HG02798 (cell line): ENCODE measurements at regions not wholly inside any gene's neighbourhood (a gene's known extent, or its start where the extent isn't known, plus 50 kb on each side); places are given as distances from the start of the nearest gene placed in this dataset.
"Not testable (repeated sequence)": the region's sequence is repeated elsewhere in the genome, so short reads cannot be mapped to it uniquely, and the experiment has no call there.

Experiments used
- ATAC-seq: cut with Tn5 transposase; IDR thresholded peaks from one replicate; pipeline ENCODE4 v1.9.1; 2021; ENCODE audit warnings: mild to moderate bottlenecking; ENCODE audit not compliant: unreplicated experiment, poor library complexity

DNA sequence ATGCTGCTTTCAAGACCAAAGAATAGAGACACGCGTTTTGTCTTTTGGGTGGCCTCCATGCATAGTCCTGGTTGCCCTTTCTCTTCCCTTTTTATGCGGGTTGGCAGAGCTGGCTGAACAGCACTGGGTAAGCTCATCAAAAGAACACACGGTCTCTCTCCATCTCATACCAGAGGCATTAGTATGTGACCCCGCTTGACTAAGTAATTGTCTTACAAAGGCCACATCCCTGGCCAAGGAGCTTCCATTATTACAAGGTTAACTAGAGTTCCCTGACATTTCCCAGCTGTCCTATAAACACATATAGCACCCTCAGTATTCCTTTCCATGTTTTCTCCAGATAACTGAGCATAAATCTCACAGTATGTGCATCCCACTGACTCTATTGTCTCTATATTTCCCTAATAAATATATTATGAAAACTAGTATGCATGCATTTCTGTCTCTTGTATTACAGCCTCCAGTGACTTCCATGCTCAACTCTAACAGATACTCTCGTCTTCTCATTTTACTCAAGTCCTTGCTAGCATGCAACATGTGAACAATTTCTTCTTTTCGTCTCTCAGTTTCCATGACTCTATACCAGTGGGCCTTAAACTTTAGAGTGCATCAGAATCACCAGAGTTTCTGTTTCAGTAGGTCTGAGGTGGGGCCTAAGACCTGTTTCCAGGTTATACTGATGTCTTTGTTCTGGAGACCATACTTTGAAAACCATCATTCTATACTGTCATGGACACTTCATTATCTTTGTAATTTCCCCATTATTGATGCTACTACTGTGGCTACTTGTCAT, 247.7 kb upstream of the ARSJ start:
- ATAC-seq, result peak; percentile 70

DNA sequence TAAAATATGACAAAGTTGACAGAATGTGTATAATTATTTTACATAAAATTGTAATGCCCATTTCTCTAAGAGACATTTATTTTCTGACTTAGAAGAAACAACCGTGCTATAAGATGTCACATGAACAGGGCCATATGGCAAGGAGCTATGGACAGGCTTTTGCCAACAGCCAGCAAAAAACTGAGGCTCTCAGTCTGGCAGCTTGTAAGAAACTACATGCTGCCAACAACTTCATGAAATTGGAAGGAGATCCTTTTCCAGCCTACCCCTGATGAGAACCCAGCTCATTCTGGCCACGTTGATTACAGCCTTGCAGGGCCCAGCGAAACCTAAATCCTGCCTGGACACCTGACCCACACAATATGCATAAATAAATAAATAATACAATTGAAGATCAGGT, 250.3 kb upstream of the ARSJ start:
- ATAC-seq, result no peak

DNA sequence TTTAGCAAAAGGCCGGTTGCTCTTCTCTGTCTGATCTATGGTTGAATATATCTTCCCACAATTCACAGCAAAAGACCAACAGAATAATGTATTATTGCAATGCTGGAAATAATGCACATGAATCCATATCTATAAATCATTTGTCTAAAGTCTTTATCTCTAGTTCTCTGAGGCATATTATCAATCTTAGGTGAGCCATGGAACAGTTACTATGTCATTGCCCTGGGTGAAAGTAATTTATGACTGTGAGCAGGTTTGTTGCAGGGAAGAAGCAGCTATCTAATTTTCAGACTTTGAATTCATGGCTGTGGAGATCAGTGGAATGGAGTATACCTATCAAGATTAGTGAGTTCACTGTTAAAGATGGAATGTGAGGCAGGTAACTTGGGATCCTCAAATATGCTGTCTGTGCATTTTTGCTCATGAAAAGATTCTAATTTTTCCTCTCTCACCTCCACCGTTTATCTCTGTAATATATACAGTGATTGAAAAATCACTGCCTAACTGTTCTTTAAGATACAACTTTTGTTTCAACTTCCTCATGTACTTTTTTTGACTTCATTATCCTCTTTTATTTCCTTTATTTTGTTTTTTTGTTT, 256.8 kb upstream of the ARSJ start:
- ATAC-seq, result no peak

DNA sequence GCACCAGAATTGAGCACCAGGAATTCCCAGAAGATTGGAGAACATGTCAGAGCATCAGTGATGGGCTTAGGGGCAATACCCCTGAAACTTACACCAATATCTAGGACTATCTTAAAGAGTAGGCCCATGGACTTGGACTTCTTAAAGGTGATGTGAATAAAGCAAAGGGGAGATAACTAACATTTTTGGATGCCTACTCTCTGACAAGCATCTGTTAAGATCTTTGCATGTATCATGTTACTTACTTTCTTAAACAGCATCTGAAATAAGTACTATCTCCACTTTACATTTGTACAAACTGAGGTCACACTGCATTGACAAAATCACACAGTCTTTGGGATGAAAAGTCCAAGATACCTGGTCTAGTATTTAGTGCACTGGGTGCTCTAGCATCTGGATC, 258.6 kb upstream of the ARSJ start:
- no peak for ATAC-seq

DNA sequence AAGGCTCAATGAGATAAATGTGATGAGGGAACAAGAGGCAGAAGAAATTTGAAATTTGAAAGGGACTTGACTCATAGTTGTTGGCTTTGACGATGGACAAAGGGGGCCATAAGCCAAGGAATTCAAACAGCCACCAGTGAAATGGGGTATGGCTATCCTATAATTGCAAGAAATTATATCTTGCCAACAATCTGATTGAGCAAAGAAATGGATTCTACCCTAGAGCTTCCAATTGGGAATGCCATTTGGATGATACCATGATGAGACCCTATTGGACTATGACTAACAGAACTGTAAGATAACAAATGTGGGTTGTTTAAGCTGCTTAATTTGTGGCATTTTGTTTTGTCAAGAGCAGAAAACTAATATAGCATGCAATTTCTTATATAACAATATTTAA, 270.1 kb upstream of the ARSJ start:
- no peak for ATAC-seq

DNA sequence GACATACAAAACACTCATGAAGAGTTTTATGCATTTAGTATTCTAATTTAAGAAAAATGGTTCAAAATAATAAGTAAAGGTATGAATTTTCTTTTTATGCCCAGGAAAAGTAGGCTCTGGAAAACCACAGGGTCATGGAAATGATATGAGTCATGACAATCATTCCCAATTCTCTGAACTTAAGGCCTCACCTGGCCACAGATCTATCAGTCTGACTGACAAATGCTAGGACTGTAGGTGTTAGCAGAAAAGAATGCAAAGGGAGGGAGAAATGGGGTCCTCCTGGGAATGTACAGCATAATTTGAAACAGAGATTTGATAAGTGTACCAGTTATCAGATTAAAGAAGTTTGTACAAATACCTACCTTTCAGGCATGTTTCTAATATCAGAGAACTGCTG, 270.5 kb upstream of the ARSJ start:
- no peak for ATAC-seq

DNA sequence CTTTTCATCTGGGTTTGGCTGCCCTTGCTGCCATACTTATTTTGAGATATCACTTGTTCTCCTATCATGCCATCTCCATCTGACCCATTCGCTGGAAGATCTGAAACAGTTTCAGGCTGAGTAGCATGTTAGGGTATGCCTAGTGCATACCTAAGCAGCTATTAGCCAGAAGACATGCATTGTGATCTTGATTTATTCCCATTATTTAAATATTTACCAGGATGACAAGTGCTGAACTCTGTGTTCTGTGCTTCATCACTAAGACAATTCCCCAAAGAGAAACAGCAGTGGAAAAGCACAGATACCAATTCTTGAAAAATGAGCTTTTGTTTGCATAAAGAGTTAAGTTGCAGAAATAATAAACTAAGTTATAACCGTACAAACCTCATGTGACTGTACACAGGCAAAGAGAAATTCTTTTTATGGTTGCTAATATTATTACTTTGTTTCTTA, 271.0 kb upstream of the ARSJ start:
- ATAC-seq, result no peak

DNA sequence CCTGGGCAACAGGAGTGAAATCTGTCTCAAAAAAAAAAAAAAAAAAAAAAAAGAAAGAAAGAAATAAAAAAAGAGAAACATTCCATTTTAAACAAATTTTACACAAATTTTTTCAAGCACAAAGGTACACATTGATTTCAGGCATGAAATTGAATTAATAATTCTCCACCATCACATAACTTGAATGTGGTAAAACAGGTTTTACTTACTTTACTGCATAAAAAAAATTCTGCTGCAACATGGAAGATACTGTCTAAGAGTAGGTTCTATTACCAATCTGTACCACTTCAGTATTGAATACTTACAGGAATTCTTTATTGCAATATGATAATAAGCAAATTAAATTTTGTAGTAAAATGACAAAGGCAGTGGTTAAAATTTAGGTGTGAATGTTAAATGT, 271.6 kb upstream of the ARSJ start:
- no peak for ATAC-seq

DNA sequence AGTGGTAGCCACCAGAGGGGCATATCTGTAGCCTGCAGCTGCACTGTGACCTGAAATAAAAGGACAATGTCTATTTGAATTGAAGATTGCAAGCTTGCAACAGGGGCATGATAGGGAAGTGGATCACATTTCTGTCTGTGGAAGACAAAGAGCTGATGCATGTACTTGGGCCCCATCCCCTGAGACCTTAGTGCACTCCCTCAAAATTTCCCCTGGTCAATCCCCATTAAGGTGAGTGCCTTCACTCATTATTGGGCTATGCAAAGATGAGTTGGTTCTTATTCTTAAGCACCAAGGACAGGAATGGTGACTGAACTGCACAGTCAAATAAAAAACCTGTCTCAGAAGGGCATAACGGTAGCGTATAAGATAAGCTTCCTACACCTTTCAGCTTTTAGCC, 273.1 kb upstream of the ARSJ start:
- no peak for ATAC-seq

DNA sequence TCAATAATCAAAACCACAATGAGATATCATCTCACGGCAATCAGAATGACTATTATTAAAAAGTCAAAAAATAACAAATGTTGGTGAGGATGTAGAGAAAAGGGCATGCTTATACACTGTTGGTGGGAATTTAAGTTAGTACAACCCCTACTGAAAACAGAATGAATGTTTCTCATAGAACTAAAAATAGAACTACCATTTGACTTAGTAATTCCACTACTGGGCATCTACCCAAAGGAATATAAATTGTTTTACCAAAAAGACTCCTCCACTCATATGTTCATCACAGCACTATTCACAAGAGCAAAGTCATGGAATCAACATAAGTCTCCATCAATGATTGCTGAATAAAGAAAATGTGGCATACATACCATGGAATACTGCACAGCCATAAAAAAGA, 278.1 kb upstream of the ARSJ start:
- ATAC-seq, result no peak

DNA sequence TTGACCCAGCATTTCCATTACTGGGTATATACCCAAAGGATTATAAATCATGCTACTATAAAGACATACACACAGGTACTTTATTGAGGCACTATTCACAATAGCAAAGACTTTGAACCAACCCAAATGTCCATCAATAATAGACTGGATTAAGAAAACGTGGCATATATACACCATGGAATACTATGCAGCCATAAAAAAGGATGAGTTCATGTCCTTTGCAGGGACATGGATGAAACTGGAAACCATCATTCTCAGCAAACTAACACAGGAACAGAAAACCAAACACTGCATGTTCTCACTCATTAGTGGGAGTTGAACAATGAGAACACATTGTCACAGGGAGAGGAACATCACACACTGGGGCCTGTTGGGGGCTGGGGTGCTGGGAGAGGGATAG, 283.0 kb upstream of the ARSJ start:
- not testable (repeated sequence) for ATAC-seq

DNA sequence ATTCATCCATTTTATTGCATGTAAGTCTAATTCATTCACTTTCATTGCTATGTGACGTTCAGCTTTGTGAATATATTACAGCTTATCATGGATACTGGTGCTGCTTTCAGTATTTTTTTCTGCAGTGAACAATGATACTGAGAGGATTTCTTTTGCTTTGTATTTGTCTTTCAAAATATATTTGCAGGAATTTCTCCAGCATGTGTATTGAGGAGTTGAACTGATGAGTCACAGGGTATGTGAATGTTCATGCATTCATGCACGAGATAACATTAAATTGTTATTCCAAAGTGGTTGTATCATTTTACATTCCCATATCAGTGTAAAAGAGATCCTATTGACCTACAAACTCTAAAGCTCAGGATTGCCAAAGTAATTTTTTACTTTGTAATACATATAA, 283.8 kb upstream of the ARSJ start:
- ATAC-seq, result no peak

DNA sequence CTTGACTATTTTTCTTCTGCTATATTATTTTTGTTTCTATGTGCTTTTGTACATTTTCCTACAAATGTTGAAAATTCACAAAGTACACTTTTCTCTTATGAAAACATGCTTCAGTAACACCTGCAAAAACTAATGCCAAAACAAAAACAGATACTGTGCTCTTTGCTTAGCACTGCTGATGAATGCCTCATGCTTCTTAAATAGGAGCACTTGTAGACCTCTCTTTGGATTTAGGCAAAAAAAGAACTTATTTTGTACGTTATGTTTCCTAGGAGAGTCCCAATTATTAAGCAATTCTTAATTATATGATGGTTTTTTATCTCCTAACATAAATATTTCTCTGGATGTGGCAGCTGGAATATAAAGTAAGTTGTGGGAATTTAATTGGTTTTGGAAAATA, 285.0 kb upstream of the ARSJ start:
- no peak for ATAC-seq

DNA sequence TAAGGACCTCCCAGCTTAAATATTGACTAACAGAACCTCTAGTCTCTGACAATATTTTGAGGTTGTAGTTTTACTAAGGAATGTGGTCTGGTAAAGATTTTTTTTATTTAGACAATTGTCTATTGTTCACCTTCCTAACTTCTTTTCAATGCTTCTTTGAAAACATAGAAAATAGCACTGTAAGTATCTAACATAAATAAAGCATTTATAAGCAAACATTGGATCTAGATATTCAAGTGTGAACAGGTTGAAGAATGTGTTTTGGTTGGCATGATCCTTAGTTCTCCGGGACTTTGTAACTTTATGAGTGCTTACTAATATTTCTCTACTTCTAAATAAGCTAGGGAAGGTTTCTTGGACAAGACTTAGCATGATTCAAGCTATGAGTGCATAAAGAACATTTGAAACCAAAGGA, 285.4 kb upstream of the ARSJ start:
- no peak for ATAC-seq

DNA sequence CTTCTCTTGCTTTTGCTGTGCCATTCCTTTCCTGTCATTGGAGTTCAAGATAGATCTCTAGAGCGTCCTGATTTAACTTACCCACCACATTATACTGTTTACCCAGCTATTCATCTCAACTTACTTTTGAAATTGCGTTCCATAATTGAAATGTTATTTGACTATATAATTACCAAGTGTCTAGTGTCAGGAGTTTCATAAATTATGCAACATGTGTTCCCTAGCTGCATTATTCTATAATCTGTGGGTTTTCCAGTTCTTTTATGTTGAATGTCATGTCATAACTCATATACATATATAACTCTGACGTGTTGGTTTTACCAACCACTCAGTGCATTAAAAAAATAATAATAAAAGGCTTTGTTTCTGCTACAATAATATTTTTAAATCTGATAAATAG, 285.9 kb upstream of the ARSJ start:
- no peak for ATAC-seq

DNA sequence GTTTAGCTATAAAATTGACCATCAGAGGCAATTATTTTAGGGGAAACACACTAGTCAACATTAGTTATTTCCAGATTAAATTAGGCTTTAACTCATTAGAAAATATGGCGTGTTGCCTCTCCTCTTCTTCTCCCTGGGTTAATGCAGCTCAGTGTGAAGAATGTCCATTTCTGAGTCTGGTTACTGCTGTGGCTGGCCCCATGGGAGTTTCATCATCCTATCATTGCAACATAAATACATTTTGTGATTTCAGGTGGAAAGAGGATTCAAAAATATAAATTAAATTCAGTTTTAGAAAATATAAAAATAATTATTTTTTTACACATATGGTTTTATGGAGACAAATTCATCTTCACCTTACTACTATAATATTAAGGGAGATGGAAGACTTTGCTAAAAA, 288.5 kb upstream of the ARSJ start:
- ATAC-seq, result no peak

DNA sequence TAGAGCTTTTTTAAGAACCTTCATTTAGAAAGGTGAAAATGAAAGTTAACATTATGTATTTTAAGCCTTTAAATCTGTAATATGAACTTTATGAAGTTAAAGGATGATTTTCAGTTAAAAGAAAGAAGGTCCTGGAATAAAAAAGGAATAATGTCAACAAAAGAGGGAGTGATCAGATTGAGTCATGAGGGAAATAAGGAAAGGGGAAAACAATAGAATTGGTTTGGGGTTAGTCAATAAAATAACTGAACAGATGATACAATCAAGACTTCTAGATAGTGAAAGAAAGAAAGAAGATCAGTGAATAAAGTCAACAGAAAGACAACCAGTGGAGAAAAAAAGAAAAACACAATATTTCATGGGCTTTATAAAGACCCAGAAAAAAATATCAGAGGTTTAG, 291.6 kb upstream of the ARSJ start:
- ATAC-seq, result no peak

DNA sequence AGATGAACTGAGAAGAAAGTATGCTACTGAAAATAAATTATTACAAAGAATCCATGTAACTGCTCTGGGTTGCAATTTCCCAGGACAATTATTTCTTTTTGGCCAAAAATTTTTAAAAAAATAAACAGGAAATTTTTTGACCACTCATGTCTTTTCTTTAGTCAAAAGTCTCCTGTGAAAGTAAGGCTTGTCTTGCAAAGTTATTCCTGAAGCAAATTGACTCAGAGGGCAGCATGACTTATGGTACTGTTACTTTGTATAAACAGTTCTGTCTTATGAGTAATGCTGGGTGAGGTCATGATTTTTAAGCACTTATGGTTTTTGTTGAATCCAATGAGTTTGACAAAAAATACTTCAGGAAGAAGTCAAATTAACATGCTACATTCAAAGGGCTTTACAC, 292.8 kb upstream of the ARSJ start:
- no peak for ATAC-seq

DNA sequence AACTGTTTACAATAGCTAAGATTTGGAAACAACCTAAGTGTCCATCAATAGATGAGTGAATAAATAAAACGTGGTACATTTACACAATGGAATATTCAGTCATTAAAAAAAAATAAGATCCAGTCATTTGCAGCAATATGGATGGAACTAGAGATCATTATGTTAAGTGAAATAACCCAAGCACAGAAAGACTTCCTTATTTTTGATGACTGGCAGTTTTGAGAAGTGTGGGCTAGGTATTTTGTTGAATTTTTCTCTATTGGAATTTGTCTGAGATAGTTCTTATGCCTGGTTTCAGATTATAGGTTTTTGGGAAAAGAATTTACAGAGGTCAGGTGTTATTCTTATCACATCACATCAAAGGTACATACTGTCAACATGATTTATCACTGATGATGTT, 293.8 kb upstream of the ARSJ start:
- ATAC-seq, result no peak

DNA sequence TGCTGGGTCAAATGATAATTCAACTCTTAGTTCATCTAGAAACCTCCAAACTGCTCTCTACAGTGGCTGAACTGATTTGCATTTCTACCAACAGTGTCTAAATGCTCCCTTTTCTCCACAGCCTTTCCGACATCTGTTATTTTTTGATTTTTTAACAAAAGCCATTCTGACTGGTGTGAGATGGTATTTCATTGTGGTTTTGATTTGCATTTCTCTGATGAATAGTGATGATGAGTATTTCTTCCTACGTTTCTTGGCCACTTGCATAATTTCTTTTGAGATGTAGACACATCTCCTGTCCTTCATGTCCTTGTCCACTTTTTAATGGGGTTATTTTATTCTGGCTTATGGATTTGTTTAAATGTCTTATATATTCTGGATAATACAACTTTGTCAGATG, 298.2 kb upstream of the ARSJ start:
- no peak for ATAC-seq

DNA sequence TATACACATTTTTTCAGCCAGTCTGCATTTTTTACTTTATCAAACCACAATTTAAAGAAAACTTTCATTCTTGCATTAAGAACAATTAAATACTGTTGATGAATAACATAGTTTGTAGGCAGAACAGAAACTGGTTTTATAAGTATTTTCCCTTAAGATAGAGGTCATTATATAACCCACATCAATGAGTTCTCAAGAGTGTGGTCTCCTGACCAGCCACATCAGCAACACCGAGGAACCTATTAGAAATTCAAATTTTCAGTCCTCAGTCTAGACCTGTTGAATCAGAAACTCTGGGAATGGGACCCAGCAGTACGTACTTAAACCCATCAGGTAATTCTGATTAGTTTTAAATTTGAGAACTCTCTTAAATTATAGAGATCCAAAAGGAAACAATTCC, 299.6 kb upstream of the ARSJ start:
- no peak for ATAC-seq

DNA sequence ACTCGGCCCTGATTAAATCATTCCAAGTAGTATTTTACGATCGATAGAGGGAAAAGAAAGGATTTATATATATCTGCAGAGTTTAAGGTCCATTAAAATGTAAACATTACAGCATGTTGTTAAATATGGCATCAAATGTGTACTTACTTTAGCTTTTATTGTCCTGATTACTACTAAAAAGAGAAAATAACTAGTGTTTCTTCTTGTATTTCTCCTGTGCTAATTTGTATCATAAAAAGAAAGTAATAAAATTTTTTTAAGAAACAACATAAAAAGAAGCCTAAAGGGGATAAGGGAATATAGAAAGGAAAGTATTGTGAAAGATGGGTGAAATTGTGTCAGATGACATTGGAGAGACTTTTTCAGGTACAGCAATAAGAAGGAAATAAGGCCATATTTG, 300.3 kb upstream of the ARSJ start:
- no peak for ATAC-seq
